Loucy (cell line): ENCODE measurements at regions not wholly inside any gene's neighbourhood (a gene's known extent, or its start where the extent isn't known, plus 50 kb on each side); places are given as distances from the start of the nearest gene placed in this dataset.

Experiments
- EZH2phosphoT487 ChIP-seq: fragments of 200-600 bp; IDR thresholded peaks from 2 replicates; pipeline ENCODE4 v1.6.1; 2018; ENCODE audit warnings: antibody characterized with exemption, mild to moderate bottlenecking, moderate library complexity, borderline replicate concordance
- TF ChIP-seq, protein P1 (sequence below): fragments of 200-600 bp; sonication (generic); conservative IDR thresholded peaks from 2 replicates; pipeline ENCODE4 v1.5.1; 2014; ENCODE audit warnings: mild to moderate bottlenecking, antibody characterized with exemption, low read length

DNA sequence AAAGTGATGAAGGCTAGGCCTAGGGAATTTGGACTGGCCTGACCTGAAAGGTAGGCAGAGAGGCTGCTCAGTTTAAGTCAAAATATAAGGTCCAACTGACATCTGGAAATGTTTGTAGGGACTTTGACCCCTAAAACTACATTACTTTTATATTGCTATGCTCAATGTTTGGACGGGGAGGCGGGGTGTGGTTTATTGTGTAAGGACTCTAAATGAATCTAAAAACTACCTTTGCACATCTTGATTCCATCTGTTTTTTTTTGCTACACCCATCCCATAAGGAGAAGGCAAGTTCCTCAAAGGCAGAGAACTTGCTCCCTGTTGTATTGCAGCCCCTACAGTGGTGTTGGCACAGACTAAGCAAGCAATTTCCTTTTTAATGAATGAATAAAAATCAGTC, 227.1 kb downstream of the HACE1 start:
- TF ChIP-seq, protein P1, sequence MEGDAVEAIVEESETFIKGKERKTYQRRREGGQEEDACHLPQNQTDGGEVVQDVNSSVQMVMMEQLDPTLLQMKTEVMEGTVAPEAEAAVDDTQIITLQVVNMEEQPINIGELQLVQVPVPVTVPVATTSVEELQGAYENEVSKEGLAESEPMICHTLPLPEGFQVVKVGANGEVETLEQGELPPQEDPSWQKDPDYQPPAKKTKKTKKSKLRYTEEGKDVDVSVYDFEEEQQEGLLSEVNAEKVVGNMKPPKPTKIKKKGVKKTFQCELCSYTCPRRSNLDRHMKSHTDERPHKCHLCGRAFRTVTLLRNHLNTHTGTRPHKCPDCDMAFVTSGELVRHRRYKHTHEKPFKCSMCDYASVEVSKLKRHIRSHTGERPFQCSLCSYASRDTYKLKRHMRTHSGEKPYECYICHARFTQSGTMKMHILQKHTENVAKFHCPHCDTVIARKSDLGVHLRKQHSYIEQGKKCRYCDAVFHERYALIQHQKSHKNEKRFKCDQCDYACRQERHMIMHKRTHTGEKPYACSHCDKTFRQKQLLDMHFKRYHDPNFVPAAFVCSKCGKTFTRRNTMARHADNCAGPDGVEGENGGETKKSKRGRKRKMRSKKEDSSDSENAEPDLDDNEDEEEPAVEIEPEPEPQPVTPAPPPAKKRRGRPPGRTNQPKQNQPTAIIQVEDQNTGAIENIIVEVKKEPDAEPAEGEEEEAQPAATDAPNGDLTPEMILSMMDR = no peak
- no peak for TF ChIP-seq EZH2phosphoT487
